H1 (cell line): ENCODE measurements at regions not wholly inside any gene's neighbourhood (a gene's known extent, or its start where the extent isn't known, plus 50 kb on each side); places are given as distances from the start of the nearest gene placed in this dataset.

Experiments used
- CTCF ChIA-PET: fragments of 300-600 bp; sonication (Branson Sonifier 250); formaldehyde crosslinking; loops from one replicate; lab custom pipeline; 2021; ENCODE audit not compliant: partially characterized antibody; lab: Charles Lee
- POLR2A ChIA-PET: fragments of 300-600 bp; sonication (Branson Sonifier 250); formaldehyde crosslinking; loops from one replicate; lab custom pipeline; 2021; ENCODE audit warnings: inconsistent platforms; ENCODE audit not compliant: partially characterized antibody; lab: Charles Lee
- DNase-seq, 2 experiments: peaks; one replicate each; pipeline versions ENCODE4 v3.0.0 to v3.0.0-alpha.2; 2010 to 2022; ENCODE audit warnings: low spot score in 2 of 2, low read depth in 1 of 2, mixed read lengths in 1 of 2
- FAIRE-seq: peaks from 2 replicates; lab custom pipeline; 2011; peaks lifted over from hg19 to GRCh38; lab: Jason Lieb, UNC
- H2AFZ ChIP-seq: 2 replicates; pipeline ENCODE4 v1.8.1; 2012; ENCODE audit warnings: low read length, inconsistent platforms
- H2AK5ac ChIP-seq: 2 replicates; pipeline ENCODE4 v1.6.1; 2013; ENCODE audit warnings: low read depth, low read length
- H2BK120ac ChIP-seq: replicated peaks from 2 replicates; pipeline ENCODE3; 2013; ENCODE audit warnings: low read depth, low read length, inconsistent platforms
- H2BK12ac ChIP-seq: 2 replicates; pipeline ENCODE4 v1.6.1; 2013; ENCODE audit warnings: low read depth, low read length
- H2BK15ac ChIP-seq: 2 replicates; pipeline ENCODE4 v1.6.1; 2013; ENCODE audit warnings: low read length
- H2BK20ac ChIP-seq: 2 replicates; pipeline ENCODE4 v1.6.1; 2013; ENCODE audit warnings: low read length
- H2BK5ac ChIP-seq: 2 replicates; pipeline ENCODE4 v1.6.1; 2013; ENCODE audit warnings: low read depth, low read length
- H3K14ac ChIP-seq: 2 replicates; pipeline ENCODE4 v1.6.1; 2013; ENCODE audit warnings: inconsistent platforms; ENCODE audit not compliant: insufficient read length
- H3K18ac ChIP-seq: 2 replicates; pipeline ENCODE4 v1.6.1; 2013; ENCODE audit warnings: low read length; ENCODE audit errors: extremely low read depth
- H3K23ac ChIP-seq: 2 replicates; pipeline ENCODE4 v1.6.1; 2013; ENCODE audit warnings: inconsistent platforms; ENCODE audit not compliant: insufficient read length
- H3K23me2 ChIP-seq: 2 replicates; pipeline ENCODE4 v1.6.1; 2013; ENCODE audit warnings: low read depth, low read length
- H3K27ac ChIP-seq: 2 replicates; pipeline ENCODE4 v1.6.1; 2011; ENCODE audit warnings: low read depth, low read length, inconsistent platforms
- H3K27me3 ChIP-seq, 4 experiments: replicated peaks in 1 of 4; 1 replicate in 1 of 4; 2 replicates in 3 of 4; pipeline versions ENCODE4 v1.6.1 to v1.8.1; 2011 to 2013; ENCODE audit warnings: low read length in 3 of 4, mild to moderate bottlenecking in 3 of 4, inconsistent platforms in 2 of 4, mixed read lengths in 2 of 4, moderate library complexity in 1 of 4; ENCODE audit not compliant: control insufficient read depth in 3 of 4, insufficient read depth in 3 of 4; ENCODE audit errors: extremely low read depth in 1 of 4
- H3K36me3 ChIP-seq, 4 experiments: 2 replicates each; pipeline versions ENCODE4 v1.6.1 to v1.8.1; 2011 to 2013; ENCODE audit warnings: mild to moderate bottlenecking in 4 of 4, low read length in 3 of 4, moderate library complexity in 2 of 4, control low read depth in 1 of 4, inconsistent platforms in 1 of 4; ENCODE audit not compliant: insufficient read depth in 4 of 4, control insufficient read depth in 2 of 4
- H3K4ac ChIP-seq: replicated peaks from 2 replicates; pipeline ENCODE3; 2013; ENCODE audit warnings: low read length, low read depth, mixed read lengths, inconsistent platforms; ENCODE audit not compliant: insufficient read length
- H3K4me1 ChIP-seq, 4 experiments: replicated peaks in 1 of 4; 1 replicate in 1 of 4; 2 replicates in 3 of 4; pipeline versions ENCODE4 v1.6.1 to v1.8.1; 2011 to 2013; ENCODE audit warnings: low read length in 3 of 4, inconsistent platforms in 2 of 4, mixed read lengths in 1 of 4; ENCODE audit not compliant: insufficient read depth in 4 of 4, control insufficient read depth in 3 of 4
- H3K4me2 ChIP-seq, 2 experiments: 2 replicates each; pipeline versions ENCODE4 v1.6.1 to v1.8.1; 2011 to 2013; ENCODE audit warnings: low read depth in 2 of 2, low read length in 2 of 2, control low read depth in 1 of 2, inconsistent platforms in 1 of 2, mild to moderate bottlenecking in 1 of 2; ENCODE audit not compliant: insufficient read depth in 1 of 2
- H3K4me3 ChIP-seq, 4 experiments: fragments of 200-600, 300-600 bp in 1 of 4; sonication (generic), shearing (Covaris generic), sonication (Bioruptor Twin) in 1 of 4; 2 replicates each; pipeline versions ENCODE4 v1.5.1 to v1.8.1; 2011 to 2016; ENCODE audit warnings: low read length in 4 of 4, low read depth in 3 of 4, control low read depth in 2 of 4, inconsistent platforms in 2 of 4, mild to moderate bottlenecking in 2 of 4, mixed read lengths in 1 of 4, moderate library complexity in 1 of 4; ENCODE audit not compliant: insufficient read depth in 2 of 4; ENCODE audit errors: extremely low read depth in 1 of 4
- H3K56ac ChIP-seq: replicated peaks from 2 replicates; pipeline ENCODE3; 2013; ENCODE audit warnings: low read depth, mild to moderate bottlenecking, mixed read lengths, low read length, inconsistent platforms; ENCODE audit not compliant: insufficient read length
- H3K79me1 ChIP-seq: 2 replicates; pipeline ENCODE4 v1.6.1; 2013; ENCODE audit warnings: low read depth, low read length, control low read depth
- H3K79me2 ChIP-seq, 2 experiments: 2 replicates each; pipeline versions ENCODE4 v1.6.1 to v1.8.1; 2012 to 2013; ENCODE audit warnings: low read length in 2 of 2, mild to moderate bottlenecking in 2 of 2, inconsistent platforms in 1 of 2; ENCODE audit not compliant: insufficient read depth in 2 of 2, control insufficient read depth in 1 of 2
- H3K9ac ChIP-seq, 4 experiments: replicated peaks in 1 of 4; 1 replicate in 1 of 4; 2 replicates in 3 of 4; pipeline versions ENCODE4 v1.6.1 to v1.8.1; 2011 to 2013; ENCODE audit warnings: low read depth in 3 of 4, low read length in 3 of 4, control low read depth in 2 of 4, mild to moderate bottlenecking in 2 of 4, moderate library complexity in 2 of 4, inconsistent platforms in 1 of 4; ENCODE audit errors: extremely low read depth in 1 of 4
- H3K9me3 ChIP-seq, 2 experiments: 2 replicates each; pipeline versions ENCODE4 v1.6.1 to v1.8.1; 2012 to 2013; ENCODE audit warnings: mild to moderate bottlenecking in 2 of 2, moderate library complexity in 2 of 2, control low read depth in 1 of 2, inconsistent platforms in 1 of 2, low read depth in 1 of 2, low read length in 1 of 2, mixed read lengths in 1 of 2; ENCODE audit not compliant: insufficient read depth in 2 of 2
- H4K20me1 ChIP-seq, 2 experiments: replicated peaks in 1 of 2; 2 replicates each; pipeline versions ENCODE3 to v1.8.1; 2011 to 2013; ENCODE audit warnings: inconsistent platforms in 2 of 2, low read length in 2 of 2, mild to moderate bottlenecking in 1 of 2; ENCODE audit not compliant: insufficient read depth in 2 of 2, control insufficient read depth in 1 of 2
- H4K5ac ChIP-seq: 2 replicates; pipeline ENCODE4 v1.6.1; 2013; ENCODE audit warnings: low read length, low read depth, mixed read lengths, inconsistent platforms; ENCODE audit not compliant: insufficient read length
- H4K8ac ChIP-seq: 2 replicates; pipeline ENCODE4 v1.8.0; 2013; ENCODE audit warnings: mild to moderate bottlenecking, moderate library complexity, low read length, inconsistent platforms; ENCODE audit not compliant: insufficient read depth; ENCODE audit errors: extremely low read depth
- H4K91ac ChIP-seq: replicated peaks from 2 replicates; pipeline ENCODE3; 2013; ENCODE audit warnings: low read length, mixed read lengths, inconsistent platforms; ENCODE audit not compliant: insufficient read length
- ATF2 ChIP-seq: IDR thresholded peaks from 2 replicates; pipeline ENCODE4 v1.6.1; 2012; ENCODE audit warnings: low read length, inconsistent platforms
- KDM4A ChIP-seq: IDR thresholded peaks from one replicate; pipeline ENCODE4 v1.7.1; 2012; ENCODE audit warnings: low read depth, mild to moderate bottlenecking, moderate library complexity, low read length, inconsistent platforms; ENCODE audit not compliant: severe bottlenecking
- PHF8 ChIP-seq: fragments of 200-600 bp; sonication (generic); conservative IDR thresholded peaks from 2 replicates; pipeline ENCODE4 v1.7.1; 2012; ENCODE audit warnings: low read depth, mild to moderate bottlenecking, inconsistent platforms, low read length, moderate library complexity
- POLR2AphosphoS5 ChIP-seq: IDR thresholded peaks from 2 replicates; pipeline ENCODE4 v1.6.1; 2011; ENCODE audit warnings: low read depth, low read length
- RAD21 ChIP-seq, 2 experiments: IDR thresholded peaks in 1 of 2; conservative IDR thresholded peaks in 1 of 2; 2 replicates each; pipeline ENCODE4 v1.6.1; 2011; ENCODE audit warnings: low read depth in 2 of 2, low read length in 2 of 2, improper control_type of control experiment in 1 of 2, inconsistent platforms in 1 of 2, mild to moderate bottlenecking in 1 of 2, moderate library complexity in 1 of 2
- SAP30 ChIP-seq: fragments of 300-600 bp; sonication (generic); IDR thresholded peaks from 2 replicates; pipeline ENCODE4 v1.7.1; 2012; ENCODE audit warnings: low read length, moderate library complexity, mild to moderate bottlenecking, inconsistent platforms; ENCODE audit not compliant: insufficient read depth, insufficient replicate concordance
- SP4 ChIP-seq: IDR thresholded peaks from 2 replicates; pipeline ENCODE4 v1.6.1; 2012; ENCODE audit warnings: low read length, inconsistent platforms
- SUZ12 ChIP-seq: fragments of 200-600 bp; sonication (generic); IDR thresholded peaks from 2 replicates; pipeline ENCODE4 v1.6.1; 2012; ENCODE audit warnings: mild to moderate bottlenecking, inconsistent platforms, low read length, moderate library complexity, mixed read lengths
- TAF1 ChIP-seq: IDR thresholded peaks from 2 replicates; pipeline ENCODE4 v1.6.1; 2011; ENCODE audit warnings: mild to moderate bottlenecking, low read depth, low read length
- TBP ChIP-seq: IDR thresholded peaks from 2 replicates; pipeline ENCODE4 v1.6.1; 2011; ENCODE audit warnings: low read depth, low read length, improper control_type of control experiment
- TEAD4 ChIP-seq: IDR thresholded peaks from 2 replicates; pipeline ENCODE4 v1.6.1; 2012; ENCODE audit warnings: low read depth, low read length, inconsistent platforms, mixed read lengths
- YY1 ChIP-seq: IDR thresholded peaks from 2 replicates; pipeline ENCODE4 v1.6.1; 2011; ENCODE audit warnings: low read depth, mild to moderate bottlenecking, low read length
- WGBS, 2 experiments: shearing (Covaris generic) in 1 of 2; methylation state at CpG; one replicate each; pipeline versions ENCODE4 v1.1.6 to v1.1.7; 2013 to 2015; ENCODE audit warnings: low lambda C conversion rate in 2 of 2, mixed read lengths in 2 of 2, inconsistent platforms in 1 of 2, low coverage in 1 of 2, missing lambda C conversion rate in 1 of 2; ENCODE audit not compliant: insufficient replicate concordance in 2 of 2, insufficient coverage in 1 of 2, insufficient read length in 1 of 2; ENCODE audit errors: extremely low coverage in 1 of 2, missing lambda C conversion rate in 1 of 2; 5-methylcytosine and 5-hydroxymethylcytosine counted together

- Histone ChIP-seq H2BK12ac (no peak overlapping the region), H2BK5ac (no peak overlapping the region), H2AK5ac (no peak overlapping the region), H2BK20ac (no peak overlapping the region), H3K4me1 (no peaks in the 10 kb centered on the region), H3K18ac (no peak overlapping the region), H3K23ac (no peak overlapping the region), H3K36me3 (no peaks in the 10 kb centered on the region), H3K14ac (no peak overlapping the region), H3K79me1 (no peaks in the 10 kb centered on the region), H3K23me2 (no peaks in the 10 kb centered on the region), H2BK15ac (no peak overlapping the region), H3K4ac (no peak overlapping the region), H3K9me3 (no peaks in the 10 kb centered on the region), H3K27me3 (no peaks in the 10 kb centered on the region), H4K8ac (no peak overlapping the region), H2AFZ (no peak overlapping the region), H3K79me2 (no peaks in the 10 kb centered on the region), H3K4me3 (no peak overlapping the region), H3K9ac (no peak overlapping the region), H2BK120ac (no peak overlapping the region), H3K4me2 (no peak overlapping the region), H4K5ac (no peak overlapping the region), H3K56ac (no peak overlapping the region), H3K27ac (no peak overlapping the region), H4K20me1 (no peaks in the 10 kb centered on the region), H4K91ac (no peak overlapping the region)
- DNase-seq (no peak), FAIRE-seq (no peak)
- 89% methylated on average over 4 of the region's 4 CpGs; no CpG with 5 or more reads in 1 of the 2 experiments for WGBS, 2 experiments
- ChIA-PET POLR2A (no interaction called here), CTCF (no interaction called here)
- TF ChIP-seq SP4 (no peak), YY1 (no peak), PHF8 (no peak), SUZ12 (no peak), ATF2 (no peak), SAP30 (no peak), POLR2AphosphoS5 (no peak), TAF1 (no peak), TEAD4 (no peak), KDM4A (no peak), TBP (no peak), RAD21 (IDR thresholded peaks at IDR 0.05 in 1 of 2, conservative IDR thresholded peaks at IDR 0.05 in 1 of 2; ENCODE audit: low read depth in 2 of 2, low read length in 2 of 2) (no peak)
Measured at GRCh38 chr5:67724412-67725135, 491.0 kb upstream of the PIK3R1 start.
